ENCODE measurements at regions not wholly inside any gene's neighbourhood (a gene's known extent, or its start where the extent isn't known, plus 50 kb on each side); places are given as distances from the start of the nearest gene placed in this dataset.

DNA sequence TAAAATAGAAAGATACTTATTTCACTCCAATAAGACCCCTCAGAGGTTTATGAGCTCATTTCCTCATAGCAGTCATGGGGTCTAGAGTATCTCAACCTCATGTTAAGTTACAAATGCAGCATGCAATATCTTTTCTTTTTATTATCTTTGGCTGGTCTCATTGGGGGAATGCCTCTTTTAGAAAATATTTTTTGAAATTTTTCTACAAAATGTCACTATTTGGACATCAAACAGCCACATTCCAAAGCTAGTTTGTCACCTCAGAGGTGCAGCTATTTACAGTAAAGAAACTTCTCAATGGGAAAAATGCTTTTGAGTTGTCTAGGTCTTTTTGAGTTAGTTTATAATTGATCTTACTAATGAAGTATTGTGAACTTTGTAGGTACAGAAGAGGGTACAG, 370.7 kb upstream of the LRATD1 start:
- TF ChIP-seq, protein P1, sequence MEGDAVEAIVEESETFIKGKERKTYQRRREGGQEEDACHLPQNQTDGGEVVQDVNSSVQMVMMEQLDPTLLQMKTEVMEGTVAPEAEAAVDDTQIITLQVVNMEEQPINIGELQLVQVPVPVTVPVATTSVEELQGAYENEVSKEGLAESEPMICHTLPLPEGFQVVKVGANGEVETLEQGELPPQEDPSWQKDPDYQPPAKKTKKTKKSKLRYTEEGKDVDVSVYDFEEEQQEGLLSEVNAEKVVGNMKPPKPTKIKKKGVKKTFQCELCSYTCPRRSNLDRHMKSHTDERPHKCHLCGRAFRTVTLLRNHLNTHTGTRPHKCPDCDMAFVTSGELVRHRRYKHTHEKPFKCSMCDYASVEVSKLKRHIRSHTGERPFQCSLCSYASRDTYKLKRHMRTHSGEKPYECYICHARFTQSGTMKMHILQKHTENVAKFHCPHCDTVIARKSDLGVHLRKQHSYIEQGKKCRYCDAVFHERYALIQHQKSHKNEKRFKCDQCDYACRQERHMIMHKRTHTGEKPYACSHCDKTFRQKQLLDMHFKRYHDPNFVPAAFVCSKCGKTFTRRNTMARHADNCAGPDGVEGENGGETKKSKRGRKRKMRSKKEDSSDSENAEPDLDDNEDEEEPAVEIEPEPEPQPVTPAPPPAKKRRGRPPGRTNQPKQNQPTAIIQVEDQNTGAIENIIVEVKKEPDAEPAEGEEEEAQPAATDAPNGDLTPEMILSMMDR (IDR thresholded peaks at IDR 0.05; ENCODE audit: low read depth, low read length, poor library complexity, severe bottlenecking) = no peak
- no peak for TF ChIP-seq EZH2phosphoT487 (IDR thresholded peaks at IDR 0.05; ENCODE audit: borderline replicate concordance, low read length)

All from DOHH2 (cell line).